H9 (cell line): ENCODE measurements at regions not wholly inside any gene's neighbourhood (a gene's known extent, or its start where the extent isn't known, plus 50 kb on each side); places are given as distances from the start of the nearest gene placed in this dataset.

Experiments
- DNase-seq: peaks from one replicate; pipeline ENCODE4 v3.0.0-alpha.2; 2017
- H2AFZ ChIP-seq: one replicate; pipeline ENCODE4 v1.6.1; 2013; ENCODE audit warnings: mild to moderate bottlenecking, low read length, control low read depth, moderate library complexity
- H2AK5ac ChIP-seq: 2 replicates; pipeline ENCODE4 v1.6.1; 2013; ENCODE audit warnings: low read length, control low read depth, mixed read lengths; ENCODE audit not compliant: insufficient read length
- H2BK120ac ChIP-seq: one replicate; pipeline ENCODE4 v1.6.1; 2013; ENCODE audit warnings: low read depth, mild to moderate bottlenecking, low read length, control low read depth, inconsistent platforms; ENCODE audit not compliant: poor library complexity, severe bottlenecking
- H2BK12ac ChIP-seq: 2 replicates; pipeline ENCODE4 v1.6.1; 2013; ENCODE audit warnings: low read length, control low read depth, mixed read lengths, low read depth; ENCODE audit not compliant: insufficient read length
- H2BK15ac ChIP-seq: 2 replicates; pipeline ENCODE4 v1.6.1; 2013; ENCODE audit warnings: low read depth, low read length, control low read depth
- H2BK20ac ChIP-seq: one replicate; pipeline ENCODE4 v1.6.1; 2013; ENCODE audit warnings: low read depth, mild to moderate bottlenecking, low read length, control low read depth, inconsistent platforms; ENCODE audit not compliant: poor library complexity, severe bottlenecking
- H2BK5ac ChIP-seq: 2 replicates; pipeline ENCODE4 v1.6.1; 2013; ENCODE audit warnings: low read length, control low read depth, mixed read lengths; ENCODE audit not compliant: insufficient read length
- H3K14ac ChIP-seq: 2 replicates; pipeline ENCODE4 v1.6.1; 2013; ENCODE audit warnings: low read length, control low read depth; ENCODE audit not compliant: insufficient read depth
- H3K18ac ChIP-seq: 2 replicates; pipeline ENCODE4 v1.6.1; 2013; ENCODE audit warnings: low read depth, mild to moderate bottlenecking, mixed read lengths, low read length, control low read depth; ENCODE audit not compliant: insufficient read length
- H3K23ac ChIP-seq: 2 replicates; pipeline ENCODE4 v1.6.1; 2013; ENCODE audit warnings: low read length, control low read depth, mixed read lengths, low read depth; ENCODE audit not compliant: insufficient read length
- H3K23me2 ChIP-seq: 2 replicates; pipeline ENCODE4 v1.6.1; 2013; ENCODE audit warnings: low read depth, mild to moderate bottlenecking, mixed read lengths, low read length, control low read depth; ENCODE audit not compliant: insufficient read length, poor library complexity, severe bottlenecking
- H3K27ac ChIP-seq: 2 replicates; pipeline ENCODE4 v1.5.1; 2013; ENCODE audit warnings: low read length, control low read depth, mixed read lengths, low read depth; ENCODE audit not compliant: insufficient read length
- H3K27me3 ChIP-seq: 2 replicates; pipeline ENCODE4 v1.6.1; 2013; ENCODE audit warnings: low read length, control low read depth, inconsistent platforms; ENCODE audit not compliant: insufficient read depth
- H3K4ac ChIP-seq: 2 replicates; pipeline ENCODE4 v1.6.1; 2013; ENCODE audit warnings: low read depth, mild to moderate bottlenecking, control low read depth, inconsistent platforms, low read length, moderate library complexity
- H3K4me1 ChIP-seq: 2 replicates; pipeline ENCODE4 v1.6.1; 2013; ENCODE audit warnings: low read length, control low read depth, inconsistent platforms; ENCODE audit not compliant: insufficient read depth
- H3K4me2 ChIP-seq: 2 replicates; pipeline ENCODE4 v1.6.1; 2013; ENCODE audit warnings: low read length, control low read depth, mixed read lengths; ENCODE audit not compliant: insufficient read length, insufficient read depth
- H3K56ac ChIP-seq: 2 replicates; pipeline ENCODE4 v1.6.1; 2013; ENCODE audit warnings: low read depth, mild to moderate bottlenecking, mixed read lengths, low read length, control low read depth; ENCODE audit not compliant: insufficient read length
- H3K79me1 ChIP-seq: 2 replicates; pipeline ENCODE4 v1.6.1; 2013; ENCODE audit warnings: low read depth, mild to moderate bottlenecking, moderate library complexity, low read length, control low read depth, inconsistent platforms; ENCODE audit not compliant: insufficient read depth, poor library complexity, severe bottlenecking
- H3K79me2 ChIP-seq: 2 replicates; pipeline ENCODE4 v1.6.1; 2013; ENCODE audit warnings: low read length, control low read depth, inconsistent platforms; ENCODE audit not compliant: insufficient read depth
- H3K9ac ChIP-seq: 2 replicates; pipeline ENCODE4 v1.6.1; 2013; ENCODE audit warnings: low read length, control low read depth, mixed read lengths; ENCODE audit not compliant: insufficient read length; ENCODE audit errors: extremely low read depth
- H3K9me3 ChIP-seq: one replicate; pipeline ENCODE4 v1.6.1; 2013; ENCODE audit warnings: low read depth, low read length, inconsistent platforms; ENCODE audit not compliant: control insufficient read depth
- H3T11ph ChIP-seq: one replicate; pipeline ENCODE4 v1.6.1; 2013; ENCODE audit warnings: mild to moderate bottlenecking, low read length, control low read depth, inconsistent platforms
- H4K20me1 ChIP-seq: one replicate; pipeline ENCODE4 v1.6.1; 2013; ENCODE audit not compliant: control insufficient read depth, insufficient read length, insufficient read depth
- H4K5ac ChIP-seq: 2 replicates; pipeline ENCODE4 v1.6.1; 2013; ENCODE audit warnings: low read depth, mild to moderate bottlenecking, mixed read lengths, low read length, control low read depth; ENCODE audit not compliant: insufficient read length
- H4K8ac ChIP-seq: replicated peaks from 2 replicates; pipeline ENCODE4 v1.6.1; 2013; ENCODE audit warnings: low read length, control low read depth, mixed read lengths, low read depth; ENCODE audit not compliant: insufficient read length
- H4K91ac ChIP-seq: 2 replicates; pipeline ENCODE4 v1.6.1; 2013; ENCODE audit warnings: low read depth, mild to moderate bottlenecking, moderate library complexity, mixed read lengths, low read length, control low read depth; ENCODE audit not compliant: insufficient read length
- H3K27ac Mint-ChIP-seq, 3 experiments: 2 replicates in 2 of 3; 3 replicates in 1 of 3; pipeline ENCODE4 v1.8.0; 2020 to 2021; ENCODE audit warnings: mixed read lengths in 3 of 3, mild to moderate bottlenecking in 1 of 3, moderate library complexity in 1 of 3
- H3K27me3 Mint-ChIP-seq: 2 replicates; pipeline ENCODE4 v1.8.0; 2021; ENCODE audit warnings: low read depth, mild to moderate bottlenecking, moderate library complexity, mixed read lengths
- H3K36me3 Mint-ChIP-seq, 3 experiments: 2 replicates in 2 of 3; 3 replicates in 1 of 3; pipeline ENCODE4 v1.8.0; 2020 to 2021; ENCODE audit warnings: low read depth in 3 of 3, mixed read lengths in 3 of 3; ENCODE audit not compliant: insufficient read depth in 1 of 3
- H3K4me1 Mint-ChIP-seq, 2 experiments: 2 replicates each; pipeline ENCODE4 v1.8.0; 2020; ENCODE audit warnings: mixed read lengths in 2 of 2
- H3K4me3 Mint-ChIP-seq, 2 experiments: 2 replicates in 1 of 2; 3 replicates in 1 of 2; pipeline ENCODE4 v1.8.0; 2020 to 2021; ENCODE audit warnings: mild to moderate bottlenecking in 2 of 2, mixed read lengths in 2 of 2, moderate library complexity in 1 of 2
- H3K9me3 Mint-ChIP-seq, 2 experiments: 2 replicates in 1 of 2; 3 replicates in 1 of 2; pipeline ENCODE4 v1.8.0; 2020; ENCODE audit warnings: mild to moderate bottlenecking in 2 of 2, mixed read lengths in 2 of 2, moderate library complexity in 1 of 2
- CTCF ChIP-seq: fragments of 200-600 bp; sonication (generic); conservative IDR thresholded peaks from 3 replicates; pipeline ENCODE4 v1.8.0; 2021; ENCODE audit warnings: antibody characterized with exemption, mild to moderate bottlenecking
- WGBS: extraction: QIAGEN DNeasy Blood & Tissue Kit; methylation state at CpG from one replicate; pipeline ENCODE4 v1.1.7; 2013; ENCODE audit warnings: missing lambda C conversion rate, low lambda C conversion rate, mixed read lengths; ENCODE audit not compliant: insufficient read length; ENCODE audit errors: extremely low coverage; 5-methylcytosine and 5-hydroxymethylcytosine counted together

- no peak overlapping the region for H3K4me3 Mint-ChIP-seq
- no CpG with 5 or more reads among the region's 1 CpG for WGBS
Observed at GRCh38 chr5:164098531-164098930, 593.1 kb downstream of the MAT2B start.

More at GRCh38 chr5:164098531-164098930, 593.1 kb downstream of the MAT2B start:
- H3K4me1 ChIP-seq, result no peaks in the 10 kb centered on the region
- H3K4me2 ChIP-seq, result no peak overlapping the region
- DNase-seq, result no peak
- H3K79me1 ChIP-seq, result no peaks in the 10 kb centered on the region
- no peak overlapping the region for H4K5ac ChIP-seq
- no peak overlapping the region for H2AK5ac ChIP-seq
- peaks cover 13 to 14% of the 10 kb centered on the region in 2 experiments for H3K4me1 Mint-ChIP-seq
- no peaks in the 10 kb centered on the region for H3K79me2 ChIP-seq
- H3K27ac Mint-ChIP-seq, result no peak overlapping the region
- H3K14ac ChIP-seq, result no peak overlapping the region
- no peak overlapping the region for H3K23ac ChIP-seq
- no peaks in the 10 kb centered on the region for H3K27me3 Mint-ChIP-seq
- no peak overlapping the region for H2BK12ac ChIP-seq
- no peak overlapping the region for H2AFZ ChIP-seq
- no peak overlapping the region for H2BK20ac ChIP-seq
- no peak overlapping the region for H4K8ac ChIP-seq
- H2BK15ac ChIP-seq, result no peak overlapping the region
- H3K27ac ChIP-seq, result no peak overlapping the region
- H4K91ac ChIP-seq, result no peak overlapping the region
- H3K9ac ChIP-seq, result no peak overlapping the region
- H3K18ac ChIP-seq, result no peak overlapping the region
- no peak for TF ChIP-seq CTCF
- H3T11ph ChIP-seq, result no peak overlapping the region
- no peaks in the 10 kb centered on the region for H3K23me2 ChIP-seq
- no peak overlapping the region for H3K4ac ChIP-seq
- H3K56ac ChIP-seq, result no peak overlapping the region
- H3K9me3 Mint-ChIP-seq, result no peaks in the 10 kb centered on the region
- H2BK5ac ChIP-seq, result no peak overlapping the region
- no peak overlapping the region for H2BK120ac ChIP-seq
- H4K20me1 ChIP-seq, result no peaks in the 10 kb centered on the region
- H3K9me3 ChIP-seq, result no peaks in the 10 kb centered on the region
- H3K27me3 ChIP-seq, result no peaks in the 10 kb centered on the region
- H3K36me3 Mint-ChIP-seq, result no peaks in the 10 kb centered on the region
